IMR-90 (cell line): ENCODE measurements at regions not wholly inside any gene's neighbourhood (a gene's known extent, or its start where the extent isn't known, plus 50 kb on each side); places are given as distances from the start of the nearest gene placed in this dataset.

ENCODE experiments used
- ATAC-seq: fragments of 200-7000 bp; cut with Tn5 transposase; 2 replicates; pipeline ENCODE4 v1.9.1; 2020; ENCODE audit warnings: low read depth, mild to moderate bottlenecking, moderate library complexity
- BruUV-seq: library from RNA; stranded (reverse); fragments of 400-500 nt; replicated peaks from 2 replicates; lab custom pipeline; 2021; lab: Mats Ljungman, UMichigan
- CTCF ChIA-PET: fragments of 300-600 bp; formaldehyde crosslinking; extraction: SDS; loops from one replicate; lab custom pipeline; 2021; ENCODE audit warnings: antibody characterized with exemption; lab: Yijun Ruan, JAX
- POLR2A ChIA-PET: fragments of 300-600 bp; sonication (Branson Sonifier 250); formaldehyde crosslinking; loops from one replicate; lab custom pipeline; 2022; ENCODE audit warnings: antibody characterized with exemption; ENCODE audit not compliant: unreplicated experiment; lab: Charles Lee
- DNase-seq: peaks from one replicate; pipeline ENCODE4 v3.0.0; 2013
- H2AFZ ChIP-seq: replicated peaks from 2 replicates; pipeline ENCODE3; 2013; ENCODE audit warnings: low read length, mild to moderate bottlenecking; ENCODE audit not compliant: poor library complexity
- H2AK5ac ChIP-seq: 2 replicates; pipeline ENCODE4 v1.6.1; 2013; ENCODE audit warnings: low read depth, low read length, inconsistent platforms
- H2AK9ac ChIP-seq: replicated peaks from 2 replicates; pipeline ENCODE3; 2013; ENCODE audit warnings: mild to moderate bottlenecking, low read depth, low read length, moderate library complexity; ENCODE audit not compliant: poor library complexity
- H2BK120ac ChIP-seq: 2 replicates; pipeline ENCODE4 v1.6.1; 2013; ENCODE audit warnings: low read depth, low read length, inconsistent platforms
- H2BK15ac ChIP-seq: 3 replicates; pipeline ENCODE4 v1.6.1; 2013; ENCODE audit warnings: low read depth, low read length, inconsistent platforms
- H2BK20ac ChIP-seq: 2 replicates; pipeline ENCODE4 v1.6.1; 2013; ENCODE audit warnings: low read depth, mild to moderate bottlenecking, inconsistent platforms, low read length, moderate library complexity
- H2BK5ac ChIP-seq: 2 replicates; pipeline ENCODE4 v1.6.1; 2013; ENCODE audit warnings: mild to moderate bottlenecking, low read depth, low read length, inconsistent platforms; ENCODE audit not compliant: poor library complexity, severe bottlenecking
- H3K14ac ChIP-seq: replicated peaks from 2 replicates; pipeline ENCODE4 v1.6.1; 2013; ENCODE audit warnings: low read depth, low read length, inconsistent platforms
- H3K18ac ChIP-seq: 2 replicates; pipeline ENCODE4 v1.6.1; 2013; ENCODE audit warnings: low read depth, low read length, control low read depth
- H3K23ac ChIP-seq: 2 replicates; pipeline ENCODE4 v1.6.1; 2013; ENCODE audit warnings: low read depth, low read length, inconsistent platforms
- H3K27ac ChIP-seq: 2 replicates; pipeline ENCODE4 v1.5.1; 2013; ENCODE audit warnings: mild to moderate bottlenecking, control low read depth, low read length; ENCODE audit not compliant: insufficient read depth
- H3K27me3 ChIP-seq: 2 replicates; pipeline ENCODE4 v1.6.1; 2013; ENCODE audit warnings: low read length; ENCODE audit not compliant: control insufficient read depth, insufficient read depth
- H3K36me3 ChIP-seq: 2 replicates; pipeline ENCODE4 v1.6.1; 2013; ENCODE audit warnings: low read length, mixed read lengths; ENCODE audit not compliant: control insufficient read depth, insufficient read depth
- H3K4ac ChIP-seq: 2 replicates; pipeline ENCODE4 v1.6.1; 2013; ENCODE audit warnings: low read depth, low read length, inconsistent platforms
- H3K4me1 ChIP-seq: 2 replicates; pipeline ENCODE4 v1.6.1; 2013; ENCODE audit warnings: low read length, mixed read lengths; ENCODE audit not compliant: control insufficient read depth, insufficient read depth
- H3K4me2 ChIP-seq: 2 replicates; pipeline ENCODE4 v1.6.1; 2013; ENCODE audit warnings: low read depth, mild to moderate bottlenecking, control low read depth, low read length, moderate library complexity
- H3K4me3 ChIP-seq: 2 replicates; pipeline ENCODE4 v1.5.1; 2013; ENCODE audit warnings: low read depth, mild to moderate bottlenecking, control low read depth, low read length, moderate library complexity; ENCODE audit not compliant: insufficient read depth
- H3K56ac ChIP-seq: 2 replicates; pipeline ENCODE4 v1.6.1; 2013; ENCODE audit warnings: low read length, inconsistent platforms; ENCODE audit not compliant: insufficient read depth; ENCODE audit errors: extremely low read depth
- H3K79me1 ChIP-seq, 2 experiments: 2 replicates each; pipeline ENCODE4 v1.6.1; 2013; ENCODE audit warnings: low read length in 2 of 2, inconsistent platforms in 1 of 2, low read depth in 1 of 2
- H3K9ac ChIP-seq: 2 replicates; pipeline ENCODE4 v1.6.1; 2013; ENCODE audit warnings: low read depth, low read length, control low read depth
- H3K9me1 ChIP-seq: 2 replicates; pipeline ENCODE4 v1.6.1; 2013; ENCODE audit warnings: low read length, inconsistent platforms; ENCODE audit not compliant: insufficient read depth
- H3K9me3 ChIP-seq: 2 replicates; pipeline ENCODE4 v1.6.1; 2013; ENCODE audit warnings: low read length; ENCODE audit not compliant: control insufficient read depth, insufficient read depth
- H4K20me1 ChIP-seq: 2 replicates; pipeline ENCODE4 v1.6.1; 2013; ENCODE audit warnings: low read length, inconsistent platforms; ENCODE audit not compliant: insufficient read depth
- H4K5ac ChIP-seq: 2 replicates; pipeline ENCODE4 v1.6.1; 2013; ENCODE audit warnings: mild to moderate bottlenecking, low read depth, low read length, control low read depth
- H4K8ac ChIP-seq, 2 experiments: 2 replicates each; pipeline ENCODE4 v1.6.1; 2013; ENCODE audit warnings: low read depth in 2 of 2, low read length in 2 of 2, control low read depth in 1 of 2, inconsistent platforms in 1 of 2
- H4K91ac ChIP-seq: 2 replicates; pipeline ENCODE4 v1.6.1; 2013; ENCODE audit warnings: low read depth, low read length, inconsistent platforms; ENCODE audit not compliant: insufficient read depth
- RFX5 ChIP-seq: IDR thresholded peaks from 2 replicates; pipeline ENCODE4 v1.8.0; 2012; ENCODE audit warnings: low read depth, mild to moderate bottlenecking, low read length, moderate library complexity
- whole genome bisulfite sequencing, 2 experiments: methylation state at CpG; one replicate each; pipeline versions ENCODE4 v1.1.5 to v1.1.7; 2013; ENCODE audit warnings: missing lambda C conversion rate in 2 of 2; ENCODE audit not compliant: insufficient read length in 1 of 2; ENCODE audit errors: extremely low coverage in 2 of 2; 5-methylcytosine and 5-hydroxymethylcytosine counted together
- dilution Hi-C: fragments of 300-500 bp; cut with HindIII; formaldehyde crosslinking; loops from one replicate; pipeline ENCODE4 v1.14.3; 2018; ENCODE audit warnings: low sequenced_read_pairs; ENCODE audit not compliant: unreplicated experiment
- in situ Hi-C: fragments of 300-500 bp; cut with MboI; formaldehyde crosslinking; loops from 3 replicates; pipeline ENCODE4 v1.14.3; 2019; ENCODE audit warnings: low sequenced_read_pairs, inconsistent platforms, mixed read lengths
- intact Hi-C: fragments of 100-400 bp; cut with micrococcal nuclease; formaldehyde crosslinking; loops from 2 replicates; pipeline ENCODE4 v1.10.0; 2022

GRCh38 chr1:189936861-189937260 is 540.8 kb downstream of the BRINP3 start:
- Histone ChIP-seq H3K27me3 (no peaks in the 10 kb centered on the region), H4K91ac (no peak overlapping the region), H2AK9ac (no peak overlapping the region), H3K56ac (no peak overlapping the region), H3K4me3 (no peak overlapping the region), H4K8ac (no peak overlapping the region), H3K4ac (no peak overlapping the region), H3K9me1 (no peaks in the 10 kb centered on the region), H2BK15ac (no peak overlapping the region), H3K4me2 (no peak overlapping the region), H3K27ac (no peak overlapping the region), H2BK120ac (no peak overlapping the region), H3K4me1 (no peaks in the 10 kb centered on the region), H4K5ac (no peak overlapping the region), H2AFZ (no peak overlapping the region), H3K9me3 (no peaks in the 10 kb centered on the region), H3K23ac (no peak overlapping the region), H2BK20ac (no peak overlapping the region), H3K14ac (no peak overlapping the region), H3K36me3 (no peaks in the 10 kb centered on the region), H2BK5ac (no peak overlapping the region), H3K9ac (no peak overlapping the region), H2AK5ac (no peak overlapping the region), H3K18ac (no peak overlapping the region), H3K79me1 (no peaks in the 10 kb centered on the region), H4K20me1 (no peaks in the 10 kb centered on the region)
- POLR2A ChIA-PET, result no interaction called here
- intact Hi-C loops, result no loop called here
- dilution Hi-C loops, result no loop called here
- CTCF ChIA-PET, result no interaction called here
- no peak for TF ChIP-seq RFX5
- in situ Hi-C loops, result no loop called here
- BruUV-seq, result no TSS peak
- no CpG with 5 or more reads among the region's 2 CpGs for WGBS, 2 experiments
- ATAC-seq (no peak), DNase-seq (no peak)
